H9 (cell line): ENCODE measurements at regions not wholly inside any gene's neighbourhood (a gene's known extent, or its start where the extent isn't known, plus 50 kb on each side); places are given as distances from the start of the nearest gene placed in this dataset.

Experiments used
- DNase-seq: peaks from one replicate; pipeline ENCODE4 v3.0.0-alpha.2; 2017
- H2AFZ ChIP-seq: one replicate; pipeline ENCODE4 v1.6.1; 2013; ENCODE audit warnings: mild to moderate bottlenecking, low read length, control low read depth, moderate library complexity
- H2AK5ac ChIP-seq: 2 replicates; pipeline ENCODE4 v1.6.1; 2013; ENCODE audit warnings: low read length, control low read depth, mixed read lengths; ENCODE audit not compliant: insufficient read length
- H2BK120ac ChIP-seq: one replicate; pipeline ENCODE4 v1.6.1; 2013; ENCODE audit warnings: low read depth, mild to moderate bottlenecking, low read length, control low read depth, inconsistent platforms; ENCODE audit not compliant: poor library complexity, severe bottlenecking
- H2BK12ac ChIP-seq: 2 replicates; pipeline ENCODE4 v1.6.1; 2013; ENCODE audit warnings: low read length, control low read depth, mixed read lengths, low read depth; ENCODE audit not compliant: insufficient read length
- H2BK15ac ChIP-seq: 2 replicates; pipeline ENCODE4 v1.6.1; 2013; ENCODE audit warnings: low read depth, low read length, control low read depth
- H2BK20ac ChIP-seq: one replicate; pipeline ENCODE4 v1.6.1; 2013; ENCODE audit warnings: low read depth, mild to moderate bottlenecking, low read length, control low read depth, inconsistent platforms; ENCODE audit not compliant: poor library complexity, severe bottlenecking
- H2BK5ac ChIP-seq: 2 replicates; pipeline ENCODE4 v1.6.1; 2013; ENCODE audit warnings: low read length, control low read depth, mixed read lengths; ENCODE audit not compliant: insufficient read length
- H3K14ac ChIP-seq: 2 replicates; pipeline ENCODE4 v1.6.1; 2013; ENCODE audit warnings: low read length, control low read depth; ENCODE audit not compliant: insufficient read depth
- H3K18ac ChIP-seq: 2 replicates; pipeline ENCODE4 v1.6.1; 2013; ENCODE audit warnings: low read depth, mild to moderate bottlenecking, mixed read lengths, low read length, control low read depth; ENCODE audit not compliant: insufficient read length
- H3K23ac ChIP-seq: 2 replicates; pipeline ENCODE4 v1.6.1; 2013; ENCODE audit warnings: low read length, control low read depth, mixed read lengths, low read depth; ENCODE audit not compliant: insufficient read length
- H3K23me2 ChIP-seq: 2 replicates; pipeline ENCODE4 v1.6.1; 2013; ENCODE audit warnings: low read depth, mild to moderate bottlenecking, mixed read lengths, low read length, control low read depth; ENCODE audit not compliant: insufficient read length, poor library complexity, severe bottlenecking
- H3K27ac ChIP-seq: 2 replicates; pipeline ENCODE4 v1.5.1; 2013; ENCODE audit warnings: low read length, control low read depth, mixed read lengths, low read depth; ENCODE audit not compliant: insufficient read length
- H3K27me3 ChIP-seq: 2 replicates; pipeline ENCODE4 v1.6.1; 2013; ENCODE audit warnings: low read length, control low read depth, inconsistent platforms; ENCODE audit not compliant: insufficient read depth
- H3K4ac ChIP-seq: 2 replicates; pipeline ENCODE4 v1.6.1; 2013; ENCODE audit warnings: low read depth, mild to moderate bottlenecking, control low read depth, inconsistent platforms, low read length, moderate library complexity
- H3K4me1 ChIP-seq: 2 replicates; pipeline ENCODE4 v1.6.1; 2013; ENCODE audit warnings: low read length, control low read depth, inconsistent platforms; ENCODE audit not compliant: insufficient read depth
- H3K4me2 ChIP-seq: 2 replicates; pipeline ENCODE4 v1.6.1; 2013; ENCODE audit warnings: low read length, control low read depth, mixed read lengths; ENCODE audit not compliant: insufficient read length, insufficient read depth
- H3K56ac ChIP-seq: 2 replicates; pipeline ENCODE4 v1.6.1; 2013; ENCODE audit warnings: low read depth, mild to moderate bottlenecking, mixed read lengths, low read length, control low read depth; ENCODE audit not compliant: insufficient read length
- H3K79me1 ChIP-seq: 2 replicates; pipeline ENCODE4 v1.6.1; 2013; ENCODE audit warnings: low read depth, mild to moderate bottlenecking, moderate library complexity, low read length, control low read depth, inconsistent platforms; ENCODE audit not compliant: insufficient read depth, poor library complexity, severe bottlenecking
- H3K79me2 ChIP-seq: 2 replicates; pipeline ENCODE4 v1.6.1; 2013; ENCODE audit warnings: low read length, control low read depth, inconsistent platforms; ENCODE audit not compliant: insufficient read depth
- H3K9ac ChIP-seq: 2 replicates; pipeline ENCODE4 v1.6.1; 2013; ENCODE audit warnings: low read length, control low read depth, mixed read lengths; ENCODE audit not compliant: insufficient read length; ENCODE audit errors: extremely low read depth
- H3K9me3 ChIP-seq: one replicate; pipeline ENCODE4 v1.6.1; 2013; ENCODE audit warnings: low read depth, low read length, inconsistent platforms; ENCODE audit not compliant: control insufficient read depth
- H3T11ph ChIP-seq: one replicate; pipeline ENCODE4 v1.6.1; 2013; ENCODE audit warnings: mild to moderate bottlenecking, low read length, control low read depth, inconsistent platforms
- H4K20me1 ChIP-seq: one replicate; pipeline ENCODE4 v1.6.1; 2013; ENCODE audit not compliant: control insufficient read depth, insufficient read length, insufficient read depth
- H4K5ac ChIP-seq: 2 replicates; pipeline ENCODE4 v1.6.1; 2013; ENCODE audit warnings: low read depth, mild to moderate bottlenecking, mixed read lengths, low read length, control low read depth; ENCODE audit not compliant: insufficient read length
- H4K8ac ChIP-seq: replicated peaks from 2 replicates; pipeline ENCODE4 v1.6.1; 2013; ENCODE audit warnings: low read length, control low read depth, mixed read lengths, low read depth; ENCODE audit not compliant: insufficient read length
- H4K91ac ChIP-seq: 2 replicates; pipeline ENCODE4 v1.6.1; 2013; ENCODE audit warnings: low read depth, mild to moderate bottlenecking, moderate library complexity, mixed read lengths, low read length, control low read depth; ENCODE audit not compliant: insufficient read length
- H3K27ac Mint-ChIP-seq, 3 experiments: 2 replicates in 2 of 3; 3 replicates in 1 of 3; pipeline ENCODE4 v1.8.0; 2020 to 2021; ENCODE audit warnings: mixed read lengths in 3 of 3, mild to moderate bottlenecking in 1 of 3, moderate library complexity in 1 of 3
- H3K27me3 Mint-ChIP-seq: 2 replicates; pipeline ENCODE4 v1.8.0; 2021; ENCODE audit warnings: low read depth, mild to moderate bottlenecking, moderate library complexity, mixed read lengths
- H3K36me3 Mint-ChIP-seq, 3 experiments: 2 replicates in 2 of 3; 3 replicates in 1 of 3; pipeline ENCODE4 v1.8.0; 2020 to 2021; ENCODE audit warnings: low read depth in 3 of 3, mixed read lengths in 3 of 3; ENCODE audit not compliant: insufficient read depth in 1 of 3
- H3K4me1 Mint-ChIP-seq, 2 experiments: 2 replicates each; pipeline ENCODE4 v1.8.0; 2020; ENCODE audit warnings: mixed read lengths in 2 of 2
- H3K4me3 Mint-ChIP-seq, 2 experiments: 2 replicates in 1 of 2; 3 replicates in 1 of 2; pipeline ENCODE4 v1.8.0; 2020 to 2021; ENCODE audit warnings: mild to moderate bottlenecking in 2 of 2, mixed read lengths in 2 of 2, moderate library complexity in 1 of 2
- H3K9me3 Mint-ChIP-seq, 2 experiments: 2 replicates in 1 of 2; 3 replicates in 1 of 2; pipeline ENCODE4 v1.8.0; 2020; ENCODE audit warnings: mild to moderate bottlenecking in 2 of 2, mixed read lengths in 2 of 2, moderate library complexity in 1 of 2
- WGBS: extraction: QIAGEN DNeasy Blood & Tissue Kit; methylation state at CpG from one replicate; pipeline ENCODE4 v1.1.7; 2013; ENCODE audit warnings: missing lambda C conversion rate, low lambda C conversion rate, mixed read lengths; ENCODE audit not compliant: insufficient read length; ENCODE audit errors: extremely low coverage; 5-methylcytosine and 5-hydroxymethylcytosine counted together
- TF ChIP-seq, protein P1 (sequence below): fragments of 200-600 bp; sonication (generic); conservative IDR thresholded peaks from 3 replicates; pipeline ENCODE4 v1.8.0; 2021; ENCODE audit warnings: antibody characterized with exemption, mild to moderate bottlenecking

DNA sequence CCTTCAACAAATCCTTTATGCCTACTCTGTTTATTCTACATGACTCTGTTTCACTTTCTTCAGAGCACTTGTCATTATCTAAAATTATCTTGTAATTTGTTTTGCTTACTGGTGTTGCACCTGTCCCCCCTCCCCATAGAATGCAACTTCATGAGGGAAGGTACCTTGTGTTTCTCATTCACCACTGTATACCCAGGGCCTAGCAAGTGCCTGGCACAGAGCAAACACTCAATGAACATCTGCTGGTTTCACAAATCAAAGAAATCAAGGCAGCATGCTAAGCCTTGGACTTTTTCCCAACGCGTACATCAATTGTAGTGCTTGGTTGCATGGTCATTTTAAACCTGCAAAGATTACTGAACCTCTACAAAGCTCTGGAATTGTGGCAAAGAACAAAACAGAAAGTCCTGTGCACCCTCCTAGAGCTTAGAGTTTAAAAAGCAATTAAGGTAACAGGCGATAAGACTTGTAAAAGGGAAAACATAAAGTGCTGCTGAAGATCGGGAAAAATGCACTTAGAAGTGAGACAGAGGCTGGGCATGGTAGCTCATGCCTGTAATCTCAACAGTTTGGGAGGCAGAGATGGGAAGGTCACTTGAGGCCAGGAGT lies 479.1 kb downstream of the MED13L start:
- Mint-ChIP-seq H3K4me1 (no peaks in the 10 kb centered on the region), H3K27ac (no peak overlapping the region), H3K9me3 (peaks cover 8 to 10% of the 10 kb centered on the region in 2 experiments; a peak in 4 of 5 replicates), H3K27me3 (peaks cover 6% of the 10 kb centered on the region), H3K4me3 (no peak overlapping the region), H3K36me3 (peaks cover 0 to 4% (median 1%) of the 10 kb centered on the region in 3 experiments; a peak in 2 of 7 replicates)
- no peak overlapping the region for H2BK20ac ChIP-seq
- H3K23ac ChIP-seq: no peak overlapping the region
- no peak overlapping the region for H3K9ac ChIP-seq
- no peak for DNase-seq
- H2BK12ac ChIP-seq: no peak overlapping the region
- no peak overlapping the region for H3K18ac ChIP-seq
- H3K56ac ChIP-seq: no peak overlapping the region
- no peak overlapping the region for H3K14ac ChIP-seq
- no peak overlapping the region for H2BK5ac ChIP-seq
- TF ChIP-seq, protein P1, sequence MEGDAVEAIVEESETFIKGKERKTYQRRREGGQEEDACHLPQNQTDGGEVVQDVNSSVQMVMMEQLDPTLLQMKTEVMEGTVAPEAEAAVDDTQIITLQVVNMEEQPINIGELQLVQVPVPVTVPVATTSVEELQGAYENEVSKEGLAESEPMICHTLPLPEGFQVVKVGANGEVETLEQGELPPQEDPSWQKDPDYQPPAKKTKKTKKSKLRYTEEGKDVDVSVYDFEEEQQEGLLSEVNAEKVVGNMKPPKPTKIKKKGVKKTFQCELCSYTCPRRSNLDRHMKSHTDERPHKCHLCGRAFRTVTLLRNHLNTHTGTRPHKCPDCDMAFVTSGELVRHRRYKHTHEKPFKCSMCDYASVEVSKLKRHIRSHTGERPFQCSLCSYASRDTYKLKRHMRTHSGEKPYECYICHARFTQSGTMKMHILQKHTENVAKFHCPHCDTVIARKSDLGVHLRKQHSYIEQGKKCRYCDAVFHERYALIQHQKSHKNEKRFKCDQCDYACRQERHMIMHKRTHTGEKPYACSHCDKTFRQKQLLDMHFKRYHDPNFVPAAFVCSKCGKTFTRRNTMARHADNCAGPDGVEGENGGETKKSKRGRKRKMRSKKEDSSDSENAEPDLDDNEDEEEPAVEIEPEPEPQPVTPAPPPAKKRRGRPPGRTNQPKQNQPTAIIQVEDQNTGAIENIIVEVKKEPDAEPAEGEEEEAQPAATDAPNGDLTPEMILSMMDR: no peak
- H3K4ac ChIP-seq: no peak overlapping the region
- H4K8ac ChIP-seq: no peak overlapping the region
- no peaks in the 10 kb centered on the region for H4K20me1 ChIP-seq
- H4K91ac ChIP-seq: no peak overlapping the region
- no peaks in the 10 kb centered on the region for H3K79me2 ChIP-seq
- H3T11ph ChIP-seq: no peak overlapping the region
- H2BK15ac ChIP-seq: no peak overlapping the region
- H3K4me1 ChIP-seq: no peaks in the 10 kb centered on the region
- no peaks in the 10 kb centered on the region for H3K9me3 ChIP-seq
- no peak overlapping the region for H2AFZ ChIP-seq
- H2BK120ac ChIP-seq: no peak overlapping the region
- H2AK5ac ChIP-seq: no peak overlapping the region
- no peak overlapping the region for H4K5ac ChIP-seq
- H3K79me1 ChIP-seq: no peaks in the 10 kb centered on the region
- WGBS: no CpG with 5 or more reads among the region's 4 CpGs
- no peaks in the 10 kb centered on the region for H3K23me2 ChIP-seq
- H3K27me3 ChIP-seq: no peaks in the 10 kb centered on the region
- no peak overlapping the region for H3K4me2 ChIP-seq
- H3K27ac ChIP-seq: no peak overlapping the region
